ENCODE measurements at regions not wholly inside any gene's neighbourhood (a gene's known extent, or its start where the extent isn't known, plus 50 kb on each side); places are given as distances from the start of the nearest gene placed in this dataset.

DNA sequence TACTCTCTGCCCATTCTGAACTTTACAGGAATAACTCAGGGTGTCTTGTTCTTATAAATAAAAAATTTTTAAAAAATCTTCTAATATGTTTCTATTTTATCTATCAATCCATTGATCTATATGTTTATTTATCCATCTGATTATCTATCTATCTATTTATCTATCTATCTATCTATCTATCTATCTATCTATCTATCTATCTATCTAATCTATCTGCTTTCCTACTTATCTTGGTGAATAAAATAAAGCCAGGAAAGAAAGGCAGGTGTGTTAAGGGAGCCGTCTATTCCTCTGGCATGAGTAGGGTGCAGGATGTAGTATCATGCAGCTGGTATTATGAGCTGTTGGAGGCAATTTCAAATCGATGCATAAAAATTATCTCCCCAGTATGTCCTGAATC is 153.0 kb downstream of the FOXA2 start:
- DNase-seq (ENCODE audit: low spot score) = no peak

DNA sequence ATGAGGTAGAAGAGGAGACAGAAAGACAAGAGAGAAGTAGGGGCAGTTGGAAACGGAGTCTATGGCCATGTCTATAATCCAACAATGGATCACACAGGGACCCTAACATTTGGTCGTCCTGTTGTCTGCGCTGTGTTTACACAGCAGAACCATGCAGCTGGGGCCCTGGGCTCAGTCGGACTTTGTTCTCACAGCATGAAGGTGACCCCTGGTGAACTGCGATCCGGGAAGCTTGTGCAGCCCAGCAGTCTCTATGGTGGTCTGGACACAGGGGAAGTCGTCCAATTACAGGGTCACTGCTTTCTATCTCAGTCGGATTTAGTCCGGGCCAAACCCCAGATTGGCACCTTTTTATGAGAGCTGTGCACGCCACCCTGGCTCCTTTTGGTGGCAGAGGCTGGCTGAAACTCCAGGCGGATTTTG is 153.6 kb downstream of the FOXA2 start:
- no peak for DNase-seq (ENCODE audit: low spot score)

DNA sequence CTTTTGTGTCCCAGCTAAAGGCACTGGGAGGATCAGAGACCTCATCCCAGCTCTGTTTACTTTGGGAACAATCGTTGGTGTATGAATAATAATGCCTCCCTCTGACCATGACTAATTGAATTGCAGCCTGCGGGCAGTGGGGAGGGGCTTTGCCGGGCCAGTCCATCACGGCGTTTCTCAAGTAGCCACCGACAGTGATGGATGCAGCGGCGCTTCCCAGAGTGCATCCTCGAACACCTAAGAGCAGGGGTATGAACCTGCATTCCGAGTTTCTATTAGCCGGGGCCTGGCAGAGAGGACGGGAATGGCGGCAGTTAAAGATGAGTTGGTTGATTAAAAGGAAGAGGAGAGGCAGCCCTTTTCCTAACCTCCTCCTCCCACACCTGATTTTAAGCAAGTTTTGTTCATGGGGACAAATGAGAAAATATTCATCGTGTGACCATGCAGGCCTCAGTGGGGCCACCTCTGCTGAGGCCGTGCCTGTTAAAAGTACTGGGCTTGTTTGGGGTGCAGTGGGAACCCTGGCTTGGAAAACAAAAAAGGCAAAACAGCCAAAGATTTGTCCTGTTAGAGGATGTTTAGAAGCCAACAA is 154.1 kb downstream of the FOXA2 start:
- DNase-seq (ENCODE audit: low spot score) = no peak

DNA sequence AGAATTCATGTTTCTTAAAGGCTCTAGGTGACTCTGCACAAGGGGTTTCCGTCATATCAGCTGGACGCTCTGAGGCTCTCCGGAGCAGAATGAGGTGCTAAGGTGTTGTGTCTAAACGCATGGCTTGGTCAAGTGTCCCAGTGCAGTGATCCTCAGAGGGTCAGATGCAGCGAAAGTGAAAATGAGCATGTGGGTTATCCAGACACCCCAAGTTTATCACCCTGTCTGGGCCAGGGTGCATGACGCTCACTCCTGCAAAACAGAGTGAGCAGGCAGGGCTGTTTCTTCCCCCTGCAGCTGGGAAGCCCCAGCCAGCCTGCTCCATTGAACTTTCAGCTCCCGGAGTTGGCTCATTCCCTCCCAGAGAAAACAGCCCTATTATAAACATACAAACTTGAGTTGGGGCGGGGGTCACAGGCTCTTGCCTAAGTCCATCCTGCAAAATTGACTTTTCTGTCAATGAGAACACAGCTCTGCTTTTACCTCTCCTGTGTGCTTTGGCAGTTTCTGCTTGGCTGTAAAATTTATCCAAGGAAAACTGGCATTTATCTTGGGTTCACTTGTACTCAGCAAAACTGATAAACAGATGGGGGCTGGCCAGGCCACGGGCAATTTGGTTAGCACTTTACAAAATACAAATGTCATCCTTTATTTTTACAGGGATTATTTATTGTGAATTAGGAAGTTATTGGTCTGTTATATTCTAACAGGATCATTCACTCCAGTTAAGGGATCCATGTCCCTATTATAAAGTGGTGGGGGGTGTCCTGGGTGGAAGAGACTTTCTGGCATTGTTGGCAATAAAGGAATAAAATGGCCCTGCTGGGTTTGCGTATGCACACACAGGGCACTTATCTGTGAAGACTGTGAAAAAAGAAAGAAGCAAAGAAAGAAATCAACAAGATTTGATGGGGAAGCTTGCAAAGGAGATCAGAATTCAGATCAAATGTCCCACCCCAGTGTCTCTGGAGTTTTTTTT is 154.9 kb downstream of the FOXA2 start:
- DNase-seq (ENCODE audit: low spot score) = no peak

DNA sequence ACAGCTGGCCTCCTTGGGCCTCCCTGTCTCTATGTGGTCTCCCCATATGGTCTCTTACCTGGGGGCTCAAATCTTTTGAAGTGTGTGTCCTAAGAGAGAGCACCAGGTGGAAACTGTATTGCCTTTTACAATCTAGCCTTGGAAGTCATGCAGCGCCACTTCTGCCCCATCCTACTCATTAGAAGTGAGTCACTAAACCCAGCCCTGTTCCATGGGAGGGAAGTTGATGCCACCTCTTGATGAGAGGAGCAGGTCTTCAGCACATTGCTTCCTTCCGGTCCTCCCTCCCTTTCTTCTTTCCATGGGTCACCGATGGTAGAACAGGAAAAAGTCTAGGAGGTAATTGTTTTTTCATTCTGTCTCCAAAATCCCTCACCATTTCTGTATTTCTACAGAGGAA is 156.3 kb downstream of the FOXA2 start:
- no peak for DNase-seq (ENCODE audit: low spot score)

DNA sequence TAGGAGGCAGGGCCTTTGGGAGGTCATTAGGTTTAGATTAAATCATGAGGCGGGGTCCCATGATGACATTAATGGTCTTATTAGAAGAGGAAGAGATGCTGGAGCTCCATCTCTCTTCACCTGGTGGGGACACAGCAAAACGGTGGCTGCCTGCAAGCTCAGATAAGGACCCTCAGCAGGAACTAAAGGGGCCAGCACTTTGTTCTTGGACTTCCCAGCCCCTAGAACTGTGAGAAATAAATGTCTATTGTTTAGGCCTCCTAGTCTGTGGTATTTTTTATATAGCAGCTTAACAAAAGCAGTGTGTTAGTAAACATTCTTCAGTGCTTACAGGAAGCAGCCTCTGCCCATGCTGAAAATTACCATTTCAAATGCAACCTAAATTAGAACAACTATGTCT is 157.6 kb downstream of the FOXA2 start:
- DNase-seq (ENCODE audit: low spot score) = no peak

DNA sequence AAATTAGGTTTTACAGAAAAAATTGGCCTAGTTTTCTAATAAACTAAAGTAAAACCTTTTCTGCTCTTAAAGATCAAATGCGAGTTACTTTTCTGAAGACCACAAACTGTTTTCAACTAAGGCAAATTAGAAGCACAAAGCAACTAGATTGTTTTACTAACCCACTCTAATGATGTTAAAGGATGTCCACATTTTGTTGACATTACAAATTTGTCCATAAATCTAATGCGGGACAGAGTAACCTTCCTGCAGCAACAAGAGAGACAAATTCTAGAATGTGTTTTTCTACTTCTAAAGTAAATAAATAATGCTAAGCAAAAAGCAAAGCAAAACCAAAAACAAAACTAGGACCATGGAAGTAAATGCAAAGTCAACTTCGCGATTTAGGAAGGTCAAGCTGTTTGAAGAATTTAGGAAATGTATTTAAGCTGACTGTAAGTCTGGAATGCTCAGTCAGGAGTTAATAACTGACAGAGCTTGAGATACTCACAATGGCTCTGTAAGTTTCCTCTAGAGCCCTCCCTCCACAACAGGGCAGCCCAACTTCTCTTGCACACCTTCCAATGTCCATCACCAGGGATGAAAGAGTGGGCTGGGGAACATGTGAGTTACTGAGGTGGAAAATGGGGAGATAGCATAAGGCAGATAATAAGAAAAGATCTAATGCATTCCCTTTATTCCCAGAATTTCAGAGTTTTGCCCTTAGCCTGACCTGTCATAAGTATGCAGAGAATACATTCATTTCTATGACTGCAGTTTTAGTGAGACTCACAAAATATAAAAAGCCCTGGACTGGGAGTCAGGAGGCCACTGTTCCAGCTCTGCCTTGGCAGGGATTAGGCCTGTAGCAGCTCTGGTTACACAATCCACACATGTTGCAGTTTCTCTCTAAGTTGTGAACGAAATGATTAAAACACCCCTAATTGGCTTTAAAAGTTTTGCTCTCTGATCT is 158.8 kb downstream of the FOXA2 start:
- peak; percentile 44 for DNase-seq (ENCODE audit: low spot score)

DNA sequence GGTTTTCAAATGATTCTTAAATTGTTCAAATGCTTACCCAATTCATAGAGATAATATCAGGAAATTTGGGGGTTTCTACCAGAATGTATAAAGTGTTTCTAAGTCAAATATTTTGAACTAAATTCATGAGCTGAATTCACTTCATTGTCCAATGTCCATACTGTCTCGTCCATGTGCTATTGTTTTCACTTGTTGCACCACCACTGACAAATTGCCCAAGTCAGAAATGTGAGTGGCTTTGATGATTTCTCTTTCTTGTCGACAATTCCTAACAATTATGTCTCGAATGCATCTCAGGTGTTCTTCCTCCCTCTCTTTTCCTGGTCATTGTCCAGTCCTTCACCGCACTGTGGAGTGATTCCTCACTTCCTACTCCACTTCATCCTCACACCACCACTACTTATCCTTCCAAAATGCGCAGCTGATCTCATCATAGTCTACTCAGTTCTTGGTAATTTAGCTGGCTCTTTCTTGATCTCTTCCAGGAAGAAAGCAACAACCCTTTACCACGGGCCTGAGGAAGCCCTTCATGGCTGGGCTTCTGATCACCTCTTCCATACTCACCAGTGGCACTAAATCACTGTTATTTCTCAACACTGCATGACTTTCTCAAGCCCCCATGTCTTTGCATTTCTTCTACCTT is 161.1 kb downstream of the FOXA2 start:
- no peak for DNase-seq (ENCODE audit: low spot score)

DNA sequence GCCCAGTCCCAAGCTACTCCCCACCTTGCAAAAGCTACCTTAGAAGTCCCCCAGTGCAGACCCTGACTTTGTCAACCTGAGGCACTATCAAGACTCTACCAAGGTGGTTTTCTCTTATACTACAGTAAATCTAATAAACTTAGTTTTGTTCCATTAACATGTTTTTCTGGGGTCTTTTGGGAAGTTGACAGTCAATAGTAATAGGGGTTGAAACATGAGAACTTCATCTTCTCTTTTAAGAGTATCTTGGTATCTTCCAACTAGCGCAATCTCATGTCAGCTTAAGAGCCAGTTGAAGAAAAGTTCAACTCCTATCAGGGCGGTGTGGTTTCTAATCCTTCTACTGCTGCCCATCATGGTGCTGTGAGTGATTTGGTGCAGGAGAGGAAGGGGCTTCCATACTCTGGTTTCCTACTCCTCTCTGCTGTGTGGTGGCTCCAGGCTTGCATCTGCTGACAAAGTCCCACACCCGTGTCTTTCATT is 164.2 kb downstream of the FOXA2 start:
- no peak for DNase-seq (ENCODE audit: low spot score)

DNA sequence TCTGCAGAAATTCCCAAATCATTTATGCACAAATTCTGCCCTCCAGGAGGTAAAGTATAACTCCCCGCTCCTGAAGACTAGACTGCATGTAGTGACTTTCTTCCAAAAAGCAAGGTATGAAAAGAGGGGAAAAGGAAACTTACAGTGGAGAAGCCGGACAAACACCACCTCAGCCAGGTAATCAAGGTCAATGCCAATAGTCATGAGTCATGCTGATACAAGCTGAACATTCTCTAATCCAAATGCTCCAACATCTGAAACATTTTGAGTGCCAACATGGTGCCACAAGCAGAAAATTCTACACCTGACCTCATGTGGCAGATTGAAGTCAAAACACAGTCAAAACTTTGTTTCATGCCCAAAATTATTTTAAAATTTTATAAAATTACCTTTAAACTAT is 165.6 kb downstream of the FOXA2 start:
- no peak for DNase-seq (ENCODE audit: low spot score)

DNA sequence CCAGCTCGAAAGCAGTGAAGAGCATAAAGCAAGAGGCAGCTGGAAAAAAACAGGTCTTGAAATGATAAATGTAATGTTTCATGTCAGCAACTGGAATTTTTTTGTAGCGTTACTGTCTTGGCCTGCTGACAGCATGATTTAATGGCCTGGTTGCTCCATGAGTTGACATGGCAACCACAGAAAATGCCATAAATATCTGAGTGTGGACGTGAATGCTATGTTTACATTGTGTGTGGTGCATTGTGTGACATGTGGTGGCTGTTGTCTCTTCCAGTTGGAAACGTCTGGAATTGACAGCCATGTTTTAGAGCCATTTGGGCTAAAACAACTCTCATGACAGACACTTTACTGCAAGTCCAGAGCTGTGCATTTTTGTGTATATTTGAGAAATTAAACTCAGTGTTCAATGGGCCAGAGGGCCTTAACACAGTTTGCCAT is 170.0 kb downstream of the FOXA2 start:
- peak; percentile 70 for DNase-seq (ENCODE audit: low spot score)

DNA sequence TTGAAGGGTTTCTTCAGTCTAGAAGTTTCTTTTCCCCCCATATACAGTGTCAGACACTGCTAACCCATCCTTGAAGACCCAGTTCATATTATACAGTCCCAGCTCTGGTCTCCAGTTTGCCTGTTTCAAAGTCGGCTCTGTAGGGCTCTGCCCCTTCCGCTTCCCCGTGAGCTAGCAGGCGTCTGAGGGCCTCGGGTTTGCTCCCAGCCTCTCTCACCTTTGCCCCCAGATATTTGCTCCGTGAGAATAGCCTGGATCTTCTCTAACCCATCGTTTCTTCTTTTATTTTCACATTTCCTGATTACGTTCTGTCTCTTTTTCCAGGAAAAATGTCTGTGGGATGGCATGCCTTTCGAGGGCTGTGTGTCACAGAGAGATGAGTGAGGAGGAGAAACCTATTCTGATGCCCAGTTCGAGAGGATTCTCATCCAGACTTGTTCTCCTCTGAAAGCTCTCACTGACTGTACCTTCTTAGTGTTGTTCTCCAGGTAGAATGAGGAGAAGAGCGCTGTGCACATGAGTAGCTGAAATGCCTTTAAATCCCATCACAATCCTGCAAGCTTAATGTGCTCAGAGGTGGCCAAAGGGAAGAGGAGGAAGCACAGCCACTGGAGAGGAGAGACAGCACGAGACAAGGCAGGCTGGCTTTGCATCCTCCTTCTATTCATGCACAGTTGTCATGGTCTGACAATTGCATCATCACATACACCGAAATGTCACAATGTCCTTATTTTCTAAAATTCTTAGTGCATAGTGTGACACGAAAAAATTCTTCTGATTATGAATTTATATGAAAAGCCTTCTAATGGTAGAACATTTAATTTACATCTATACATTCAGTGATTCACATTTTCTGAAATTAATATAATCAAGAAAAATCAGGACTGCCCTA is 171.1 kb downstream of the FOXA2 start:
- DNase-seq (ENCODE audit: low spot score) = no peak

DNA sequence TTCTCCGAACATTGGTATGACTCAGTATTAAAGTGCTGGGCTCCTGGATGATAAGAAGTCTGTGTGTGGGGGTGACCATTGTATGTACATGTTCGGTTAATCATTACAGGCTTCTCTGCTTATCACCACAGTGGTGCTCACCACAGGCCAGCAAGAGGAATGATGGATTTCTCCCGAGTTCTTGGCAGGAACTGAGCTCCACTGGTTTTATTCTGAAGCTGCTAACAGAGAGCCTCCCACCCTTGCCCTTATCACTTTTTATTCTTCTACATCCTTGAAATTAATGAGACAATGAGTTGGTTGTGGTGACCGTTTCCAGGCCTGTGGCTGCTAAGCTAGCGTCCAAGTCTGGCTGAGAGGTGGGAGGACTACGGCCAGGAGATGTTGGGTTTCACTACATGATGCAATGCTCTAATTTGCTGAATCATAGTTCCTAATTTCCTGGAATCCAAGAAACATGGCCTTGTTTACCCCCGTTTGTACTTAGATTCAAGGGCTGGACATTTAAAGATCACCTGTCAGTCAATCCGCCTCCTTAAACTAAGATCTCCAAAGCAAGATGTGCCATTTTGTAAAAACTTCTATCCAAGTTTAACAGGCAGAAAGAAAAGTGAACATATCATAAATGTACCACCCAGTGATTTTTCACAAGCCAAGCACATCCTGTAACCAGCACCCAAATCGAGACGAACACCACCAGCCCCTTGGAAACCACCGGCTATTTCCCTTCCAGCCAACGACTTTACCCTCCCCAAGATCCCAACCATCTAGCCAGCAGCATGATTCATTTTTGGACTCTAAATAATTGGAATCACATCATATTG is 172.5 kb downstream of the FOXA2 start:
- DNase-seq (ENCODE audit: low spot score) = no peak

DNA sequence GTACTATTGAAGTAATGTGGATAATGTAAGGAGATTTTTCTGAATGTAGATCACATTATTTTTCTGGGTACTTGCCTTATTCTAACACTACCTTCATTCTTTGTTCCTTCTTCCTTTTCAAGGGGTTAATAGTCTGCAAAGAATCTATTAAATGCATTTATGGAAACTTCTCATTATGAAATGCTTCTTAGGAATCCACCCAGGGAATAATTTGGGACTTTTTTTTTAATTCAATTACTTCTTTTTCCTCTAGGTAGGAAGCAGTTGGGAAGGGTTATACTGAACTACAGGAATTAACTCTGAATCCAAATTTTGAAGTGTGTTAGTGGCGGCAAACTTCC is 173.1 kb downstream of the FOXA2 start:
- DNase-seq (ENCODE audit: low spot score) = no peak

DNA sequence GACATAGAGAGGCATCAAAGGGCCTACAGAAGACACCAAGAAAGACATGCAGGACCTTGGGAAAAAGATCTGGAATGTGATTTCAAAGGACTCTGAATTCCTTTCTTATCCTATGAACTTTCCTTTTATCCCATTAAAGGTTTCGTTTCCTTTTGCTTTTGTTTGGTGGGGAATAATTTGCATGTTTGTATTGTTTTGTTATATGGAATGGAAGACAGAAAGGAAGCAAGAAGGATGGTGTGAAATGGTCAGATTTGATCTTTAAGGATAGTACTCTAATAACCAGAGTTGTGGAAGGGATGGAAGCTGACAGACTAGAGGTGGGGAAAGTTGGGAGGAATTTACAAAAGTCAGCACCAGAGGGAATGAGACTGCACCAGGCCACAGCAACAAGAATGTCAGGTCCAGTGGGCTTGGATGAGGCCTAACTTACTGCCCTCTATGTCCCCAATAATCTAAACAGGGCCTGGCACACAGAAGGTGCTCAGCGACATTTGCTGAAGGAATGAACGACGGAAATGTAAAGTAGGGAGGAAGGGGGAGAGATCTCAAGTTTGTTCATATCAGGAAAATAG is 173.7 kb downstream of the FOXA2 start:
- DNase-seq (ENCODE audit: low spot score) = no peak

DNA sequence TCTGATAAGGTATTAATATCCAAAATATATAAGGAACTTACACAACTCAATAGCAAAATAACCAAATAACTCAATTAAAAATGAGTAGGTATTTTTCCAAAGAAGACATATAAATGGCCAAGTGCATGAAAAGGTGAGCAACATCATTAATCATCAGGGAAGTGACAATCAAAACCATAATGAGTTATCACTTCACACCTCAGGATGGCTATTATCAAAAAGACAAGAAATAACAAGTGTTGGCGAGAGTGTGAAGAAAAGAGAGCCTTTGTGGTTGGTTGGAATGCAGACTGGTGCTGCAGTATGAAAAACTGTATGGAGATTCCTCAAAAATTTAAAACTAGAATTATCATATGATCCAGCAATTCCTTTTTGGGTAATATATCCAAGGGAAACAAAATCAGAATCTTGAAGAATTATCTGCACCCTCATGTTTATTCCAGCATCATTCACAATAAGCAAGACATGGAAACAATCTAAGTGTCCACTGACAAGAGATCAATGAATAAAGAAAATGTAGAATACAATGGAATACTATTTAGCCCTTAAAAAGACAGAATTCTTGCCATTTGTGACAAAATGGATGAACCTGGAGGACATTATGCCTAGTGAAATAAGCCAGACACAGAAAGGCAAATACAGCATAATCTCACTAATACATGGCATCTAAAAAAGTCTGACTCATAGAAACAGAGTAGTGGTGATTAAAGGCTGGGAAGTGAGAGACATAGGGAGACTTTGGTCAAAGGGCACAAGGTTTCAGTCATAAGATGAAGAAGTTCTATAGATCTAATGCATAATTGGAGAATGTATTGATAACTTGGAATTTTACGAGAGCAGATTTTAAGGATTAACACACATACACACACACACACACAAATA is 175.6 kb downstream of the FOXA2 start:
- DNase-seq (ENCODE audit: low spot score) = peak; percentile 16

DNA sequence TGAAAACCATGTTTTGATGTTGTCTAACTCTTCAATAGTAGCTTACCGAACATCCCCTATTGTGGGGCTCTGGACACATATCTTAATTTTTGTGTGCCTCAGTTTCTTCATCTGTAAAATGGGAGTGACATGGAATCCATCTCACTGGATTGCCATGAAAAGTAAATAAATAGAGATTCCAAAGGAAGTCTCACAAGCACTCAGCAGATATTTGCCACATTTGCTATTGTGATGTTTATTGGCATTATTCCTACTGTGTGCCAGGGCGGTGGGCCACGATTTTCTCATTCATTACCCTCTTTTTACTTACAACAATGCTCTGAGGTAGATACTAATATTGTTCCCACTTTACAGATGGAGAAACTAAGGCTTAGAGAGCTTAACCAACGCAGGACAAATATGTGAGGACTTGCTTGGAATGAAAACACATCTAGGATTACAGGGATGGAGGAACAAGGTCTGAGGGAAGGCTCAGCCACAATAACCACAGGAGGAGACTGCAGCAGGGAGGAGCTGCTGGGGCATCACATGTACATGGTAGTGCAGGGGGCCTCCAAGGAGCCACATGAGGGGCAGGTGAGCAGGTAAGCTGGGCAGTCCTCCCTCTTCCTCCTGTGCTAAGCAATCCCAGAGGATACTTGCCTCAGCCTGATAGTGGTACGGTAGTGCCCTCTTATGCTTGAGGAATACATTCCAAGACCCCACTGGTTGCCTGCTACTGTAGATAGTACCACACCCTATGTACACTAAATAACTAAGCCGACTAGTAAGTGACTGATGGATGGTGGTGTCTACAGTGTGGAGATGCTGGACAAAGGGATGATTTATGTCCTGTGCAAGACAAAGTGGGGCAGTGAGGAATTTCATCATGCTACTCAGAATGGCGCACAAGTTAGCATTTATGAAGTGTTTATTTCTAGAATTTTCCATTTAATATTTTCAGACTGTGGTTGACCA is 176.9 kb downstream of the FOXA2 start:
- DNase-seq (ENCODE audit: low spot score) = no peak

All from umbilical cord (tissue), 1 donor.